HG02642 (cell line): ENCODE measurements at regions not wholly inside any gene's neighbourhood (a gene's known extent, or its start where the extent isn't known, plus 50 kb on each side); places are given as distances from the start of the nearest gene placed in this dataset.

Experiments used
- ATAC-seq: cut with Tn5 transposase; IDR thresholded peaks from one replicate; pipeline ENCODE4 v1.9.1; 2021; ENCODE audit warnings: mild to moderate bottlenecking; ENCODE audit not compliant: unreplicated experiment, poor library complexity

DNA sequence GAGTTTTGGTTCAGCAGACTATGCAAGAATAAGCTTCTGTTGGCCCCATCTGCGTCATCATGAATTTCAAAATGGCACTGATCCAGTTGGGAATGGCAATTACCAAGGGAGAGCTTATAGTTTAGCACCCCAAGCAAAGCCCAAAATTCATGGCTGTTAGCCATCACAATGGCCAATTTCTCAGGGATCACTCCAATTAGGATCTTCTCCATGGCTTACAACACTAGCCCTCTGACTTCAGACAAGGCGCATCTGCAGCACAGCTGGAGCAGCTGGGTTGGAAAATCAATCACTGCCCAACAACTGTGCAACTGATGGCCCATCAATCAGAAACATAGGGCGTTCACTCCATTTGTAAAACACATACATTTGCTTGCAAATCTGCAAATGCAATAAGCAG lies 273.6 kb downstream of the SRBD1 start:
- no peak for ATAC-seq

DNA sequence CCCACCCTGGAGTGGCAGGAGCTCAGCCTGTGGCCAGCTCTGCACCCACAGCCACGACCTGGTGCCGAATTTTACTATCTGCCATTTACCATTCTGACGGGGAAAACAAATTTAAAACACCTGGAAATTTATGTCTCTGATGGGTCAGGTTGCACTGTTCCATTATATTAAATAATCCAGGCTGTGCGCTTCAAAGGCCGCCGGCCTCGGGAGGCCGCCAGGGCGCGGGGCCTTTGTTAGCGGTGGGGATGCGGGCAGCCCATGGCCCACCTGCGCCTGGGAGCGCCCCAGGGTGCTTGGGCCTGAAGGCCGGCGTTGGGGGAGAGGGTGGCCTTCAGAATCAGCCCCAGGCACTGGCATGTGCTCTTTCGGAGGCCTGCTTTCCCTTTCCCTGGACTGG lies 276.9 kb downstream of the SRBD1 start:
- no peak for ATAC-seq

DNA sequence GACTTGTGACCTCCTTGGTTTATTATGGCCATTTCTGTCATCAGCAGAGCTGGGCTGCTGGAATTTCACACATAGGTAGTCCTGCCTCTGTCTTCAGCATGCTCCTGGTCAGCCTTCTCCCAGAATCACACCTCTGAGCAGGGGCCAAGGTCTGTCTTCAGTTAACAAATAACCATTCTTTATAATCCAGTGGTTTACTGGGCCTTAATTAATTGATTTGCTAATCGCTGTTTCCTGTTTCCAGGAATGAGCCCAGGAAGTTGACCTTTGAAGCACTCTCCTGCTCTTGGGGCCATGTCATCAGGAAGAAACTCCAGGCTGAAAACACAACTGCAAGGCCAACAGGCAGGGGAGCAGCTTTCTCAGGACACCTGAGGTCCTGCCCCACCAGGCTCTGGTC lies 278.5 kb downstream of the SRBD1 start:
- no peak for ATAC-seq

DNA sequence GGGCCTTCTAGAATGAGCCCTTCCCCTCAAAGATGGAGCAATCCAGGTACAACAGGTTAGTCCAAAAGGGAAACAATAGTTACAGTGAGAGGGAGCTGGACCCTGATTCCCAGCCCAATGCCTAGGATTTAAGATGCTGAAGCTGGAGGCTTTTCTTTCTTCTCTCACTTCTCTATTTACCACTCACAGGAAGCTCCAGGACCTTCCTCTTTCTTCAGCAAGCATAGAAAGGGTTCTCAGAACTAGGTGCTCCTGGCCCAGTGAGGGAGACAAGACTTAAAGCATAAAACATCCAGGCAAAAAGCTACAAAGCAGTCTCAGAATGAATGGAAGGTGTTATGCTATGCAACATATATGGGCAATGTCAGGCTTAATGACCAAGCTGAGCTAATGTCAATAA lies 279.0 kb downstream of the SRBD1 start:
- ATAC-seq, result no peak

DNA sequence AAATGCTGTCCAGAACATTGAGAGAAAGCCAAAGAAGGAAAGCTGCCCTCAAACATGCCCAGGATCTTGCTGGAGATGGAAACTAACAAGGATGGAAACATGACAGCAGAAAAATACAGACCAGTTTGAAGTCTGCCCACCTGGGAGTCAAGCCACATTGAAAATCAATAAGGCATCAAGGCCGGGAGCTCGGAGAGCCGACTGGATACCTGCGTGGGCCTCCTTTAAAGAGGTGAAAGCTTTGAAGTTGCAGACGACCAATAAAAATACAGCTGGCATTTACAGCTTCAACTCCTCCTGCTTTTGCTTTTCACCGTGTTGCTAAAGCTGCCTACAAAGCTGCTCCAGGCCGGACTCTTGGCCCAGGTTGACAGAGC lies 279.7 kb downstream of the SRBD1 start:
- ATAC-seq, result no peak

DNA sequence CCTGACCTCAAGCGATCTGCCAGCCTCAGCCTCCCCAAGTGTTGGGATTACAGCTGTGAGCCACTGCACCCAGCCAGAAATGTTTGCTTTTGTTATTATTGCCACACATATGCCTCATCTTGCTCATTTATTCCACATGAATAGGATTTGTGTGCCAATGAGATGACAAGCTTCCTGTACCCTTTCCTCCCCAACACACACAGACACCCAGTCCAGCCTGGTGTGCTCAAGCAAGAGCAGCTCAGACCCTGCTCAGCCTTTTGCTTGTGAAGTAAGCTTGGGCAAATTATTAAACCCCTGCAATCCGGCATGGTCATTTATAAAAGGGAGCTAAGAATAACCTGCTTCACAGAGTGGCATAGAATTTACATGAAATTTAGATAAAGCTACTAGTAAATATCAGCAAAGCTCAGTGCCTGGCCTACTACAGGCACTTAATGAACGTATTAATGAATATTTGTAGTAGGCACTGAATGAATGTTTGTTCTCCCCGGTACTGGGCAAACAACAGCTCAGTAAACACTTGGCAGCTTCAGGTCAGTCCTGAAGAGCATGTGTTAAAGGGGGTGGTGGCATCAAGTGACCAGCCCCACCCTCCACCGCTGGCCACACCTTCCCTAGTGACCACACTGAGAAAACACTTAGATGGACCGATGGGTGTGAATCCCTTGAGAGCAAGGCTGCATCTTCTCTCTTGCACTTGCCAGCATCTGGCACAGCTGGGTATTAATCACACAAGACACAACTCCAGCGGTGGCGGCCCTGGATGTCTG lies 280.2 kb downstream of the SRBD1 start:
- no peak for ATAC-seq

DNA sequence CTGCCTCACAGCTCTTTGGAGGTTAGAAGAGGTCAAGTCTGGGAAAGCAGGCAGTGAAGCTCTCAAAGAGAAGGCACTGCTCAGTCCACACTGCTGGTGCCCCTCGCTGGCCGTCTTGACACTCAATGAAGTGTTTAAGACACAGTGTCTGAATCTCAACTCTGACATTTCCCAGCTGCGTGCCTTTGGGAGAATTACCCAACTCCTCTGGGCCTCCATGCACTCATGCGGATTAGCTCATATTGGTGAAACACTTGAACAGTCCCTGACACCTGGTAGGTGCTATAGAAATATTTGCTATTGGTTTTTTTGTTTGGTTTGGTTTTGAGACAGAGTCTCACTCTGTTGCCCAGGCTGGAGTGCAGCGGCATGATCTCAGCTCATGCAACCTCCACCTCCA lies 281.0 kb downstream of the SRBD1 start:
- no peak for ATAC-seq

DNA sequence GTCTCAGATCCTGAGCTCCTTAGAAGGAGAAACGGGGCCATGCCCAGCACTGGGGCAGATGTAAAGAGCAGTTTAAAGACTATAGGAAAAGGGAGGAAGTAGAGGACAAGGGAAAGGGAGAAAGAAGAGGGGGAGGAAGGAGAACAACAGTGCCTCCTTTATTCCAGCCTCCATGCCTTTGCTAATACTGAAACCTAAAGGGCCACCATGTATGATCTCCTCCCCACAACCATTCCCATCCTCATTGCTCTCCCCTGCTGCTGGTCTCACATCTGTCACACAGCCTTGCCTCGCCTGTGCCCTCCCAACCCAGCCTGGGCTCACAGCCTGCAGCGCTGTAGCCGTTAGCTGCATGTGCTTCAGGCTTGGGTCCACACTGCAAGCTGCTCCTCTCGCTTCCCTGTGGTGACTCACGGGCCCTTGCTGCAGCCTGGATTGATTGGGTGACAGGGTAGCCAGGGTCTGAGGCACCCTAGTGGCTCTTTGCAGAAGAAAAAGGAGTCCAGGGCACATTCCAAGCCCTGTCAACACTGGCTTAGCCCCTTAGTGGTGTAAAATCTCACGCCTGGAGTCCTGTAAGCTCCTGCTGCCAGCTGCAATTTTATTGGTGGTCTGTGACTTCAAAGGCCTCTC lies 281.9 kb downstream of the SRBD1 start:
- ATAC-seq, result no peak

DNA sequence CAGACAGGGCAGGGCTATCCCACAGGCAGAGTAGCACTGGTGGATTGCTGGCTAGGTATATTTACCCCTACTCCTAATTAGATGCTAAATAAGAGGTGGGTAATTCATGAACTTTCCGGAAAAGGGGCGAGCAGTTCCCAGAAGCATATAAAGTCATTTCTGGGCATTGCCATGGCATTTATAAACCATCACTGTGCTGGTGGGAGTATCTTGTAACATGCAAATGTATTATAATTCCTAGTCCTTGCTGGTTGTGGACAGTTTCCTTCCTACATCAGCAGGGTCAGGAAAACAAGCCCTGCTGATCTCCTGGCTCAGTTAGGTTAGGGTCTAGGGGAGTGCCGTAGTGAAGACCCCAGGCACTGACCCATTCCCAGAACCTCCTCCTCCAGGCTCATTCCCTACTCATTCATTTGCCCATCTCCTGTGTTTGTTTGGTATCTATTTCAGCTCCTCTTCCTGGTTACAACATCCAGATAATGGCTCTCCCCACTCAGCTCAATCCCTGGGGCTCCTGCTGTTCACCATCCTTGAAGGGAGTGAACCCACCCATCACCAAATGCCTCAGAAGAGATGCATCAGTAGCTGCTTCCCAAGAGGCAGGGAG lies 282.7 kb downstream of the SRBD1 start:
- ATAC-seq, result no peak

DNA sequence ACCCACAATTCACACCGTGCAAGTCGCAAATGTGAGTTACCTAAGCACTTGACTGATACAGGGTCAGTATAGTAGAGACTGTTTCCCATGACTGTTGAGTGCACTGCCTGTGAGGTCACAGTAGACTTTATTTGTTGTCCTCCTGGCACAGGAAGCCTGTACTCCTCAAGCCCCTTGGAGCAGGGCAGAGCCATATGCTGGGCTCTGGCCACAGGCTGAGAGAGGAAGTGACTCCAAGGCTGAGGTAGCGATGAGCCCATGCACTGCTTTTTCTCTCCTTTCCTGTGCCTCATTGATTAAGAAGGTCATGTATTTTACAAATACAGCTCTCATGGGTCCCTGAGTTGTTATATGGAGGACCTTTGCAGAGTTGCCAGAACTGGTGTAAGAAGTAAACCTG lies 287.7 kb downstream of the SRBD1 start:
- ATAC-seq, result no peak

DNA sequence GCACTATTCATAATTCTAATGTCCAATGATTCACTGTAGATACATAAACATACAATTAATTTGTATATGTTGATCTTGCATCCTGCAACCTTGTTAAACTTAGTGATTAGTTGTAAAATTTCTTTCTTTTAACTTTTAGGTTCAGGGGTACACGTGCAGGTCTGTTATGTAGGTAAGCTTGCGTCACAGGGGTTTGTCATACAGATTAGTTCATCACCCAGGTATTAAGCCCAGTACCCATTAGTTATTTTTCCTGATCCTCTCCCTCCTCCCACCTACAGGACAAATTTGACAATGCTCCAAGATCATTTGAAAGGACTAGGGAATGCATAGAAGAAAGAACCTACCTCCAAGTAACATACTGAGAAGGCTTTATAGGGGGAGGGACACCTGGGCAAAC lies 290.1 kb downstream of the SRBD1 start:
- no peak for ATAC-seq

DNA sequence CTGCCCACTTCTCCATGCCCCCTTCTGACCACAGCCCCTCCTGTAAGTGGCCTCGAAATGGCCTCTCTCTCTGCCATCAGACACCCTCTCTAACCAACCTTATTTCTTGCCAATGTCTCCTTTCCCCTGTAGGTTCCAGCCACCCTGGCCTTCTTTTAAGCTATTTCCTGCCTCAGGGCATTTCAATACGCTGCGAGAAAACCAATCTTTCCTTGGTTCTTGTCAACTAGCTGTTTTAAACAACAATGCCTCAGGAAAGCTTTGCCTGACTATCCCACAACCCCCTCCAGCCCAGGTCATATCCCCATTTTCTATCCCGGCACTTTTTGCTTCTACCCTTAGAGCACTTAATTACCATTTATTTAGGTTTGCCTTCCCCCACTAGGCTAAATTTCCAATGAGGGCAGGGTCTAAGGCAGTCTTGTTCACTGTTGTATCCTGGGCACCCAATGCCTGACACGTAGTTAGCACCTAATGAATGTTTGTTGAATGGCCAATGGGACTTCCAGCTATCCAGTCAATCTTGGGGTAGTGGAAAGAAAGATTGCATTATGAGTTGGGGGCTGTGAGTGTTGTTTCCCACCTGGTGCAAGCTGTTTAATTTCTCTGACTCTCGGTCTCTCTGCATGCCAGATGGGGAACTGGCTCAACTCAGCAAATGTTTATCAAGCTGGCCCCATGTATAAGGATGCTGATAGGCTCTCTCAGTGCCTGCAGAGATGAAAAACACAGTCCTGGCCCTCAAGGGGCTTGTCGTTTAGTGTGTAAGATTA lies 291.2 kb downstream of the SRBD1 start:
- ATAC-seq, result no peak

DNA sequence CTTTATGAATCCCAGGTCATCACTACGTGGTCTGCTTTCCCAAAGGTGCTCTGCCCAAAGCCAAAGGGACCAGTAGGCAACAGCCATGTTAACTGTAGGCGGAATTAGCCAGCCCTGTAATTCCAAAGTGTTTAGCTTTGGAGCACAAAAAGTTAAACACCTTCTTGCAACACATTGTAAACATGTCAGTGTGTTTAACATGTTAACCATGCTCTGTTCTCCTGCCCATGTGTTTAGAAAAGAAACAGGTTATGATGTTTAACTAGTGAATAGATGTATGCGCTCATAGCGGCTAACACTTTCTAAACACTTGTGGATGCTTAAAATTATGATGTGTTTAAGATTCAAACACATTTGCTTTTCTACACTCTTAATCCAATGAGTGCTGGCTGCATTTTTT lies 292.4 kb downstream of the SRBD1 start:
- no peak for ATAC-seq

DNA sequence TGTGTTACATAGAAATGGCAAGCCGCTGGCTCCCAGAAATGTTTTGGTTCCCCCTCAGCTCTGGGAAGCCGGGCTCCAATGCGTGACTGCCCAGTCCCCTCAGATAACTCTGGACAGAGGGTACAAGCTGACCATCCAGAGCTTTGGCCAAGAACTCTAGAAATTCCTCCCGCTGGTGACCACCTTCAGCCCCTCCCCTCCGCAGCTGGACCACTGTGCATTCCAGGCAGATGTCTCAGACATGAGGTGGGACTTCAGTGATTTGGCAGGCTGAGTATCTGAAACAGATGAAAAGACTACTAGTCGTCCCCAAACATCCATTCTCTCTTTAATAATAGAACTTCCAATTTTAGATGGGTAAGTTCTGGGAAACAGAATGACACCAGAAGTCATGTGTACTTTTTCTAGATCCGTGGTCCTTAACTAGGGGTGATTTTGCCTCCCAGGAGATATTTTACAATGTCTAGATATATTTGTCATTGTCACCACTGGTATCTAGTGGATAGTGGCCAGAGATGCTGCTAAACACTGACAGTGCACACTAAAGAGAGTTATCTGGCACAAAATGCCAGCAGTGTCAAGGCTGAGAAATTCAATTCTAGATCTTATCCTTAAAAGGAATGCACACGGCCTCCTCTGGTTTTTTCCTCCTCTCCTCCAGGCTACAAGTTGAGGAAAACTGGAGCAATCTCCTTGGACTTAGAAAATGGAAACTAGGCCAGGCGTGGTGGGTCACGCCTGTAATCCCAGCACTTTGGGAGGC lies 294.3 kb downstream of the SRBD1 start:
- no peak for ATAC-seq

DNA sequence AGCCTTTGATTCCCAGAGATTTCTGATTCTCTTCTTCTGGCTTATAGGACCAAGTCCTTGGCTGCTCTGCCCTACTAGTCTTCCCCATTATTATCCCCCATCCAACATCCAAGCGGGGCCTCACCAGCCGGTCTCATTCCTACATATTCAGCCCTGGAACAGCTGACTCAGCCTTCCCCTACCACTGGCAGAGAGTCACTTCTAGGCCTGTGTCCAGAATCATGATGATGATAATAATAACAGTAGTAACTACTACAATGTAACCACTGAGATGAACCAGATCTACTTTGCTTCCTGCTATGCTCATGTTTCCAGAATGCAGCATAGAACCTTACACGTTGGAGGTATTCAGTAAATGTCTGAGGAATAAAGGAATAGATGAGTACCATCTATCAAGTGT lies 295.2 kb downstream of the SRBD1 start:
- no peak for ATAC-seq

DNA sequence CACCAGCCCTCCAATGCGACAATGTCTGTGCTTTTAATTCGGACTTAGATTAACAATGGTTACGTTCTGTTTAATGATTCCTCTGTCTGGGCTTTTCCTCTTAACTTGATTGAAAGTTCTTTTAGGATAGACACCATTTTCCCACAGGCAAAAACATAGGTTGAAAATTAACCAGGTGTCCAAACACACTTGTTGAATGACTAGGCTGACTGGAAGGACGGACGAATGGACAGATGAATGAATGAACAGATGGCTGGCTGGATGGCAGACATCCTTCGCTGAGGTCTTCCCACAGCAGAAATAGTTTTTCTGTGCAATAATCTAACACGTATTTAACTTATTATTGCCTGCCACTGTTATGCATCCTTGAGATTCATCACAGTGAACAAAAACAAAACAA lies 298.8 kb downstream of the SRBD1 start:
- no peak for ATAC-seq

DNA sequence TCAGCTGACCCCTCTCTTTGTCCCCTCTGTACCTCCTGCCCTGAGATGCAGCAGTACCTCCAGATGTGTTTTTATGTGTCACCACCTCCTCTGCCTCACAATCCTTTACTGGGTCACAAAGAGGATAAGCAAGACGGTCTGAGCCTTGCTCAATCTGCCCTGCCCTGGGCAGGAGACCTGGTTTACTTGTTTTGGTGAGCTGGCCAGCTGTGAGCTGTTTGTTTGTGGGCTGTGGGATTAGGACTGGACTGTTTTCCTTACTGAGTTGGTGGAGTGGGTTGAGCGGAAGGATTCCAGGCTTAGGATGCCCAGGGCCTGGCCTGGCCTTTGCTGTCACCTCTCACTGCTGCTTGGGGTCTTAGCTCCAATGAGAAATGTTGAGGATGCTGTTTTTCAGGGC lies 299.5 kb downstream of the SRBD1 start:
- ATAC-seq, result no peak

DNA sequence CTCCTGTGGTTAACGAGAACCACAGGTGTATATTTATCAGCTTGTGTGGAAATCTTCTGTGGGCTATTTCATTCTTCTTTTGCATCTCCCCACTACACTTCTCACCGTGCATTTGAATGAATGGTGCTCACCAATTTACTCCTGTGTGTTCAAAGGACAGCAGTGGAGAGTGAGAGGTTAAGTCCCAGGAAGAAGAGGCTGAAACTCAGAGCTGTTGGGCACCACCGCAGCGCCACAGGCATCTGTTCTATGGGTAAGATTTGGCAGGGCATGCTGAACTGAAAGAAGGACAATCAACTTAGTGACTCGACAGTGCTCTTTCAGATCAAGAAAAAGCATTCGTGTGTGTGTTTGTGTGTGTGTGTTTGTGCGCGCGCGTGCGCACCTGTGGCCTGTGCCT lies 297.9 kb upstream of the SIX2 start:
- ATAC-seq, result no peak

DNA sequence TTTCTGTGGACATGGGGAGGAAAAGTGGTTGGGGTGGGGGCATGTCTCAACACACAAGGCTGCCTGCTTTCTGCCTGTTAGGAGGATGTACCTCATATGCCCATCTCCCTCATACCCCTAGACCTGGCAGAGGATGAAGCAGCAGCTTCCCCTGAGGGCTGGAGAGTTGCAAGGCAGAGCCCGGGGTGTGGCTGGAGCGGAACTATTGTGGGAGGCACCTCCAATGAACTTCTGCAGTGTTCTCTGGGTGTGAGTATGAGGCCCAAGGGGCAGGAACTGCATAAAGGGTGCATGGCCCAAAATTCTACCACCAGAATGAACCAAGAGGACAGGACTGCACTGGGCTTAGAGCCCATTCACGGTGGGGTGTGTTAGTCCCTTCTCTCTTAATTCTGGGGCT lies 296.3 kb upstream of the SIX2 start:
- no peak for ATAC-seq

DNA sequence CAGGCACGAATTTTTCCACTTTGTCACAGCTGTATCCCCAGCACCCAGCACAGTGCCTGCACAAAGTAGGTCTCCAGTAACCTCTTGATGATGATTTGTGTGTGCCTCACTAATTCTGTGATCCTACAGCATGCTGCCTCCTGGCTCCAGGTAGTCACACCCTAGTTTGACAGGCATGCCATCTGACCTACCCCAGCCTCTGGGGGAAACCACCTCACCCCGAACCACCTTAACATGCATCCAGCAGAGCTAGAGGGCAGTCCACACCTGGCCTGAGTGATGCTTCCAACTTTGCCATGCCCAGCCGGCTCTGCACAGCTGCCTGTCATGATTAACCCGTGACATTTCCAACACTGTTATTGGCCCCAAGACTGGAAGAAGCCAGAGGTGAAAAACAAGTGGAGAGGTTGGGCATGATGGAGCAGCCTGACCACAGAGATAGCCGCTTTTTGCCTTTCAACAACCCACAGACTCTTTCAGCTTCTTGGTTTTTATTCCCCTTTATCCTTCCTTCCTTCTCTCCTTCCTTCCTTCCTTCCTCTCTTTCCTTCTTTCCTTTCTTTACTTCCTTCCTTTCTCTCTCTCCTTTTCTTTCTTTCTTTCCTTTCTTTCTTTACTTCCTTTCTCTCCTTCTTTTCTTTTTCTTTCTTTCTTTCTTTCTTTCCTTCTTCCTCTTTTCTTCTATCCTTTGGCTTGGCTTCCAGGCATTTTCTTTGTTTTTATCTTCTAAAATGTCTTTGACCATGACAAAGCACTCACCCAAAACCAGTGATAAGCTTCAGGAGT lies 294.4 kb upstream of the SIX2 start:
- no peak for ATAC-seq
